BE2C (cell line): ENCODE measurements at regions not wholly inside any gene's neighbourhood (a gene's known extent, or its start where the extent isn't known, plus 50 kb on each side); places are given as distances from the start of the nearest gene placed in this dataset.
A peak's percentile ranks its signal among the peaks of the same experiment; 100 is the strongest.

Experiments used
- DNase-seq: peaks from one replicate; pipeline ENCODE4 v3.0.0-alpha.2; 2020
- H3K27me3 ChIP-seq: fragments of 250-450 bp; sonication (Bioruptor Pico); 2 replicates; pipeline ENCODE4 v1.5.1; 2020; ENCODE audit warnings: mild to moderate bottlenecking
- H3K36me3 ChIP-seq: fragments of 250-450 bp; sonication (Bioruptor Pico); 2 replicates; pipeline ENCODE4 v1.5.1; 2020; ENCODE audit warnings: mild to moderate bottlenecking
- H3K4me1 ChIP-seq: fragments of 250-450 bp; sonication (Bioruptor Pico); 2 replicates; pipeline ENCODE4 v1.5.1; 2020
- H3K4me3 ChIP-seq: 2 replicates; pipeline ENCODE4 v1.5.1; 2011; ENCODE audit warnings: low read depth, low read length
- H3K9me3 ChIP-seq: fragments of 250-450 bp; sonication (Bioruptor Pico); 2 replicates; pipeline ENCODE4 v1.5.1; 2020
- TF ChIP-seq, protein P1 (sequence below): IDR thresholded peaks from 2 replicates; pipeline ENCODE4 v1.5.1; 2012; ENCODE audit warnings: mild to moderate bottlenecking, low read depth, low read length

DNA sequence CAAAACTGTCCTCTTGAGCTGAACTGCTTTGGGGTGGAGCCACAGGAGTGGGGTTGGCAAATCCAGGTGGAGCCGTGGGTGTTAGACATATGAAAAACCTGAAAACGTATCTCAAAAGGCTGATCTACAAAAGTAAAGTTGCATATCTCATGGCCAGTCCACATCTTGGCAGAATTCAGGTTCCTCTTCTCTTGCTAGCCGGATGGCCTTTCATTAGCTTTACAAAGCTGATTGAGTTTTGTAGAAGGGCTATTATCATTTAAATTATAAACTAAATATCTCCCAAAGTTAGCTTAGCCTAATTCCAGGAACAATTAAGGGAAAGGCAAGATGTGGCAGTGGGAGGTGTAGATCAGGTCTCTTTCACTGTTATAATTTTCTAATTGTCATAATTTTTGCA is 1427.7 kb downstream of the EFNB2 start:
- H3K9me3 ChIP-seq: no peaks in the 10 kb centered on the region
- DNase-seq: no peak
- H3K36me3 ChIP-seq: no peaks in the 10 kb centered on the region
- H3K4me3 ChIP-seq: no peak overlapping the region
- no peaks in the 10 kb centered on the region for H3K4me1 ChIP-seq
- TF ChIP-seq, protein P1, sequence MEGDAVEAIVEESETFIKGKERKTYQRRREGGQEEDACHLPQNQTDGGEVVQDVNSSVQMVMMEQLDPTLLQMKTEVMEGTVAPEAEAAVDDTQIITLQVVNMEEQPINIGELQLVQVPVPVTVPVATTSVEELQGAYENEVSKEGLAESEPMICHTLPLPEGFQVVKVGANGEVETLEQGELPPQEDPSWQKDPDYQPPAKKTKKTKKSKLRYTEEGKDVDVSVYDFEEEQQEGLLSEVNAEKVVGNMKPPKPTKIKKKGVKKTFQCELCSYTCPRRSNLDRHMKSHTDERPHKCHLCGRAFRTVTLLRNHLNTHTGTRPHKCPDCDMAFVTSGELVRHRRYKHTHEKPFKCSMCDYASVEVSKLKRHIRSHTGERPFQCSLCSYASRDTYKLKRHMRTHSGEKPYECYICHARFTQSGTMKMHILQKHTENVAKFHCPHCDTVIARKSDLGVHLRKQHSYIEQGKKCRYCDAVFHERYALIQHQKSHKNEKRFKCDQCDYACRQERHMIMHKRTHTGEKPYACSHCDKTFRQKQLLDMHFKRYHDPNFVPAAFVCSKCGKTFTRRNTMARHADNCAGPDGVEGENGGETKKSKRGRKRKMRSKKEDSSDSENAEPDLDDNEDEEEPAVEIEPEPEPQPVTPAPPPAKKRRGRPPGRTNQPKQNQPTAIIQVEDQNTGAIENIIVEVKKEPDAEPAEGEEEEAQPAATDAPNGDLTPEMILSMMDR: no peak
- no peaks in the 10 kb centered on the region for H3K27me3 ChIP-seq

DNA sequence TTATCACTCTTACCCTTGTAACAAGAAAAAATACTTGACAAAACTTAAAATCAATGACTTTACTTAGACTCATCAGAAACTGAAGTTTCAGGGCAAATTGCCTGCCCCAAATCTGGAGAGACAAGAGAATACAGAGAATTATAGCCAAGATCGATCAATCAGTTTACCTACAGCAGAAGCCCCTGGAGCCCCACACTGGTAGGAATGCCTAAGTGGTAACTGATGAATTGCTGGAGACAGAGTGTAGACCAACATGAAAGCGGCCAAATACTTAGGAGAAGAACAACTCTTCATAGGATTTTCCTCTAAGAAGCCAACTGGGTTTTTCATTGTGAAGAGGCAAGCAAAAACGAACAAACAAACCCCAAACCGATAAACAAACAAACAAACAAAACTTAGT is 1430.0 kb downstream of the EFNB2 start:
- TF ChIP-seq, protein P1: no peak
- no peak overlapping the region for H3K4me3 ChIP-seq
- DNase-seq: no peak
- no peaks in the 10 kb centered on the region for H3K4me1 ChIP-seq
- no peaks in the 10 kb centered on the region for H3K27me3 ChIP-seq
- H3K9me3 ChIP-seq: no peaks in the 10 kb centered on the region
- no peaks in the 10 kb centered on the region for H3K36me3 ChIP-seq

DNA sequence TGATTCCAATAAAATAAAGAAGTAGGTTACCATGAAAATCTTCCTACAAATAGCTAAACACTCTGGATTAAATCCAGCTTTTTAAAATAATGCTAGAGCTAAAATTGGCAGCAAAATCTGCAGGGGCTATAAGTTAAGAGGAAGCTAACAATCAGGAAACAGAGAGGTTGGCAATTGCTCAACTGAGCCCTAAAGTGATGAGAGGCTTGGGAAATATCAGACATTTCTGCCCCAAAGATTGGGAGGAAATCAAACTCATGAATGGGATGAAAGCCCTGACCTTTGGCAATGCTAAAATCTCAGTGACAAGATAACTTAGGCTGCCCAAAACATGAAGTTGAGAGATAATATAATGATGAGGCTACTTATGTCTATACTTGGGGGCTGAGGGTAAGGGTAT is 1437.9 kb downstream of the EFNB2 start:
- Histone ChIP-seq H3K27me3 (no peaks in the 10 kb centered on the region), H3K4me1 (no peaks in the 10 kb centered on the region), H3K36me3 (no peaks in the 10 kb centered on the region), H3K4me3 (no peak overlapping the region), H3K9me3 (no peaks in the 10 kb centered on the region)
- DNase-seq: no peak
- TF ChIP-seq, protein P1: no peak

DNA sequence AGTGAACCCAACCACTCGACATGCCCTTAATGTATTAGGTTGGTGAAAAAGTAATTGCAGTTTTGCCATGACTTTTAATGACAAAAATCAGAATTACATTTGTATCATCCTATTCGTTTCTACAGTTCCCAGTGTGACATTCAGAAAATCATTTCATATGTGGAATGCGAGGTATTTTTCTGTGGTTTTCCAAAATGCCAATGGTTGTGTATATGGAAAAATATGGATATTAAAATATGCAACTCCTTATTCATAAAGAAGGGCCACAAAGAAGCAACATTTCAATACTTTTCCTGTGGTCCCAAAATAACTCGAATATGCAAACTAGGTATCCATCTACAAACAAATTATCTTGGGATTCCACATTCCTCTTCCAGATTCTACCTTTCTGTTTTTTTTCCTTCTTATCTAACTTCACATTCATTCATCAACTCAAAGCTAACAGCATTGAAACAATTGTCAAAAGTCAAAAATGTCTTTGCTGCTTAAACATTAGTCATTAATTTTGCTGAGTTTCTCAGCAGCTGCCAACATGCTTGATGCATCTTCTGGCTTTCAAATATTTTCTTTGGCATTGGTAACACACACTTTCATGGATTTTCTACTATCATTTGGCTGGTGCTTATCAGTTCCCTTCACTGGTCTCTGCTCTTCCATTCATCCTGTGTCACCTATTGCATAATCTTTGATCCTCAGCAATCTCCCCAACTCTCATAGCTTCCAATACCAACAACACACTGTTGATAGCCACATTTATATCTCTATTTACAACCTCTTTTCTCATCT is 1445.4 kb downstream of the EFNB2 start:
- Histone ChIP-seq H3K36me3 (no peaks in the 10 kb centered on the region), H3K27me3 (no peaks in the 10 kb centered on the region), H3K9me3 (no peaks in the 10 kb centered on the region), H3K4me1 (peaks cover 23% of the 10 kb centered on the region), H3K4me3 (no peak overlapping the region)
- no peak for DNase-seq
- TF ChIP-seq, protein P1: no peak

DNA sequence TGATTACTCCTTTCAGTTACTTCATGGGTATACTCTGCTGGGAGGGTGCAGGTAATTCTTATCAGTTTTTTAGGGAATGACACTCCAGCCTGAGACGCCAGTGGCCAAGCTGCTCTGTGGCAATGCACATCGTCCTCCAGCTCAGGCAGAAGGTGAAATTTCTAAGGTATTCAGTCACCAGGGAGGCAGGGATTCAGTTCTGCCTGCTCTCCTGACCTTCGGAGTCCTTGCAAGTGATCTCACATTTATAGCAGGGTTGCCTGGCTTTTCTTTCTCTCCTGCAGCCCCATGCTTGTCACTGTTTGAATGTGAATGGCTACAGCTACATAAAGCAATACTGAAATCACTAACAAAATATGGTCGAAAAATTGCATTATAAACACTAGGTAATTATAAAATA is 1447.5 kb downstream of the EFNB2 start:
- no peak for DNase-seq
- no peak overlapping the region for H3K4me3 ChIP-seq
- no peaks in the 10 kb centered on the region for H3K36me3 ChIP-seq
- H3K9me3 ChIP-seq: no peaks in the 10 kb centered on the region
- H3K4me1 ChIP-seq: peaks cover 35% of the 10 kb centered on the region
- TF ChIP-seq, protein P1: no peak
- no peaks in the 10 kb centered on the region for H3K27me3 ChIP-seq

DNA sequence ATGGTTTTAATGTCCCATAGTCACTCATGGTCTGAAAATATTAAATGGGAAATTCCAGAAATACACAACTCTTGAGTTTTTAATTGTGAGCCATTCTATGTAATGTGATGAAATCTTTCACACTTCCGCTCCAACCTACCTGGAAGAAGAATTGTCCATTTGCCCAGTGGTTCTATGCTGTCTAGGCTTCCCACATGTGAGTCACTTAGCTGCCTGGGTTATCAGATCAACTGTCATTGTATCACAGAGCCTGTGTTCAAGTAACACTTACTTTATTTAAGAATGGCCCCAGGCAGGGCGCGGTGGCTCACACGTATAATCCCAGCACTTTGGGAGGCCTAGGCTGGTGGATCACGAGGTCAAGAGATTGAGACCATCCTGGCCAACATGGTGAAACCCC is 1450.5 kb downstream of the EFNB2 start:
- peak; percentile 42 for DNase-seq
- Histone ChIP-seq H3K27me3 (no peaks in the 10 kb centered on the region), H3K4me1 (peaks cover 19% of the 10 kb centered on the region), H3K4me3 (no peak overlapping the region), H3K9me3 (no peaks in the 10 kb centered on the region), H3K36me3 (no peaks in the 10 kb centered on the region)
- TF ChIP-seq, protein P1: no peak
